ENCODE measurements at regions not wholly inside any gene's neighbourhood (a gene's known extent, or its start where the extent isn't known, plus 50 kb on each side); places are given as distances from the start of the nearest gene placed in this dataset.

DNA sequence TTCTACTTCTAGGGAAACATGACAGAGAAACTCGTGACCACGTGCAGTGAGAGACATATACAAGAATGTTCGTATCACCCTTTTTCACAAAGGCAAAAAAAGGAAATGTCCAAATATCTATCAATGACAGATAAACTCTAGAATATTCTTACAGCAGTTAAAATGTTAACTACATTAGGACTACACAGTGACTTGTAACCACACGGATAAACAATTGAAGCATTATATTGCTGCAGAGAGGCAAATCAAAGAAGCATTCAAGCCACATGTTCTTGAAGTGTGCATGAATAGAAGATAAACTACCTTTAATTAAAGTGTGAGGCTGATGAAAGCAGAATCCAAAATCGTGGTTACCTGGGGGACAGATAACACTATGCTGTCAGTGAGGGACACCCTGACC, 935.3 kb upstream of the KLHL29 start:
- TF ChIP-seq, protein P1, sequence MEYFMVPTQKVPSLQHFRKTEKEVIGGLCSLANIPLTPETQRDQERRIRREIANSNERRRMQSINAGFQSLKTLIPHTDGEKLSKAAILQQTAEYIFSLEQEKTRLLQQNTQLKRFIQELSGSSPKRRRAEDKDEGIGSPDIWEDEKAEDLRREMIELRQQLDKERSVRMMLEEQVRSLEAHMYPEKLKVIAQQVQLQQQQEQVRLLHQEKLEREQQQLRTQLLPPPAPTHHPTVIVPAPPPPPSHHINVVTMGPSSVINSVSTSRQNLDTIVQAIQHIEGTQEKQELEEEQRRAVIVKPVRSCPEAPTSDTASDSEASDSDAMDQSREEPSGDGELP (IDR thresholded peaks at IDR 0.05; ENCODE audit: borderline replicate concordance, low read depth): no peak
- TF ChIP-seq GABPA (IDR thresholded peaks at IDR 0.05; ENCODE audit: low read depth, low read length) (no peak), GABPA (CRISPR knock-in tag; IDR thresholded peaks at IDR 0.05; ENCODE audit: low read depth) (no peak), ZNF776 (CRISPR knock-in tag; IDR thresholded peaks at IDR 0.05) (no peak)

Data from HepG2 (cell line).